Psoas muscle (tissue), 7 donors: ENCODE measurements at regions not wholly inside any gene's neighbourhood (a gene's known extent, or its start where the extent isn't known, plus 50 kb on each side); places are given as distances from the start of the nearest gene placed in this dataset.
"Not testable (repeated sequence)": the region's sequence is repeated elsewhere in the genome, so short reads cannot be mapped to it uniquely, and the experiment has no call there.

Experiments used
- ATAC-seq, 4 donors: fragments of 200-7000 bp; cut with Tn5 transposase; one replicate each; pipeline ENCODE4 v1.9.1; 2020; ENCODE audit warnings: moderate library complexity in 3 of 4, mild to moderate bottlenecking in 2 of 4
- DNase-seq, 2 donors: peaks; one replicate each; pipeline ENCODE4 v3.0.0-alpha.2; 2020
- H3K27ac ChIP-seq: fragments of 200-600 bp; one replicate; pipeline ENCODE4 v1.8.0; 2022
- H3K27me3 ChIP-seq, 3 donors: fragments of 200-600 bp in 1 of 3; one replicate each; pipeline versions ENCODE4 v1.6.1 to v1.8.0; 2013 to 2022; ENCODE audit warnings: low read length in 2 of 3, mild to moderate bottlenecking in 2 of 3, moderate library complexity in 1 of 3; ENCODE audit not compliant: insufficient read depth in 3 of 3
- H3K36me3 ChIP-seq, 2 donors: fragments of 200-600 bp in 1 of 2; one replicate each; pipeline versions ENCODE4 v1.6.1 to v1.8.0; 2013 to 2022; ENCODE audit warnings: low read depth in 1 of 2, mild to moderate bottlenecking in 1 of 2, moderate library complexity in 1 of 2; ENCODE audit not compliant: insufficient read depth in 1 of 2
- H3K4me1 ChIP-seq: fragments of 200-600 bp; one replicate; pipeline ENCODE4 v1.8.0; 2022
- H3K4me3 ChIP-seq: fragments of 200-600 bp; one replicate; pipeline ENCODE4 v1.8.0; 2022; ENCODE audit warnings: mild to moderate bottlenecking
- H3K9me3 ChIP-seq: fragments of 200-600 bp; one replicate; pipeline ENCODE4 v1.8.0; 2022
- CTCF ChIP-seq: fragments of 200-600 bp; IDR thresholded peaks from one replicate; pipeline ENCODE4 v1.8.0; 2022; ENCODE audit warnings: antibody characterized with exemption
- WGBS, 3 donors: extraction: QIAGEN DNeasy Blood & Tissue Kit; methylation state at CpG; one replicate each; pipeline versions ENCODE4 v1.1.6 to v1.1.7; 2013; 5-methylcytosine and 5-hydroxymethylcytosine counted together
- intact Hi-C, 2 donors: fragments of 100-400 bp; cut with DNase I; formaldehyde crosslinking; loops; one replicate each; pipeline versions ENCODE4 v1.11.0 to v1.14.2; 2022
- donor health status: healthy with polysubstance abuse.
- donor health status: DM: no; HTN: no; CAD: no; lungs with moderate emphysema.
- donor health status: Bipolar disorder and iron deficiency.
- donor health status: healthy.
- donor health status: DM: yes; HTN: yes; CAD: no.
- donor health status: DM: no; HTN: no; CAD: no.
- donor health status: DM: yes; HTN: yes; CAD: no.

GRCh38 chr7:153564391-153564790 is 487.8 kb upstream of the DPP6 start:
- intact Hi-C loops: no loop called here
- Histone ChIP-seq H3K9me3 (no peaks in the 10 kb centered on the region), H3K4me1 (no peaks in the 10 kb centered on the region), H3K27ac (no peak overlapping the region), H3K27me3 (no peaks in the 10 kb centered on the region), H3K36me3 (no peaks in the 10 kb centered on the region), H3K4me3 (no peak overlapping the region)
- ATAC-seq: no peak
- no peak for TF ChIP-seq CTCF
- 60 to 67% (median 64%) methylated on average over 6 of the region's 6 CpGs for WGBS, 3 donors
- DNase-seq: no peak

GRCh38 chr7:153566324-153566723 is 485.9 kb upstream of the DPP6 start:
- Histone ChIP-seq H3K27me3 (no peaks in the 10 kb centered on the region), H3K27ac (no peak overlapping the region), H3K4me3 (no peak overlapping the region), H3K36me3 (no peaks in the 10 kb centered on the region), H3K9me3 (no peaks in the 10 kb centered on the region), H3K4me1 (no peaks in the 10 kb centered on the region)
- no peak for DNase-seq
- 78 to 83% (median 80%) methylated on average over 6 of the region's 6 CpGs for WGBS, 3 donors
- TF ChIP-seq CTCF: no peak
- ATAC-seq: no peak
- intact Hi-C loops: no loop called here

- ATAC-seq: no peak
- intact Hi-C loops: no loop called here
- Histone ChIP-seq H3K27ac (no peak overlapping the region), H3K36me3 (no peaks in the 10 kb centered on the region), H3K4me1 (no peaks in the 10 kb centered on the region), H3K4me3 (no peak overlapping the region), H3K27me3 (no peaks in the 10 kb centered on the region), H3K9me3 (no peaks in the 10 kb centered on the region)
- peak; percentile 21 to 55 for DNase-seq
- TF ChIP-seq CTCF: no peak
- 38 to 50% (median 40%) methylated on average over 5 of the region's 5 CpGs for WGBS, 3 donors
These were observed 484.8 kb upstream of the DPP6 start for GRCh38 chr7:153567426-153567825.

- H3K27me3 ChIP-seq, H3K9me3 ChIP-seq, H3K4me1 ChIP-seq, DNase-seq, H3K27ac ChIP-seq, ATAC-seq, intact Hi-C loops, H3K4me3 ChIP-seq, H3K36me3 ChIP-seq: not testable (repeated sequence)
- WGBS, 3 donors: 35 to 94% (median 46%) methylated on average over 1 of the region's 1 CpG
These were observed 482.7 kb upstream of the DPP6 start for GRCh38 chr7:153569520-153569919.

GRCh38 chr7:153576096-153576495 is 476.1 kb upstream of the DPP6 start:
- Histone ChIP-seq H3K27me3 (no peaks in the 10 kb centered on the region), H3K4me1 (no peaks in the 10 kb centered on the region), H3K27ac (no peak overlapping the region), H3K36me3 (no peaks in the 10 kb centered on the region), H3K9me3 (peaks cover 4% of the 10 kb centered on the region), H3K4me3 (no peak overlapping the region)
- ATAC-seq: no peak
- intact Hi-C loops: no loop called here
- no peak for TF ChIP-seq CTCF
- WGBS, 3 donors: 82 to 97% (median 89%) methylated on average over 1 of the region's 1 CpG
- DNase-seq: no peak
